HEK293 (cell line): ENCODE measurements at regions not wholly inside any gene's neighbourhood (a gene's known extent, or its start where the extent isn't known, plus 50 kb on each side); places are given as distances from the start of the nearest gene placed in this dataset.

Source experiments
- CTCF ChIA-PET: fragments of 350-600 bp; formaldehyde crosslinking; extraction: SDS; loops from one replicate; lab custom pipeline; 2021; ENCODE audit warnings: antibody characterized with exemption; lab: Yijun Ruan, JAX
- POLR2A ChIA-PET: fragments of 300-600 bp; formaldehyde crosslinking; extraction: SDS; loops from one replicate; lab custom pipeline; 2020; ENCODE audit warnings: antibody characterized with exemption, inconsistent platforms; lab: Yijun Ruan, JAX
- H3K27ac ChIP-seq: fragments of 200-500 bp; sonication (Bioruptor generic); 2 replicates; pipeline ENCODE4 v1.5.1; 2014; ENCODE audit warnings: low read depth, low read length, control low read depth, inconsistent platforms; ENCODE audit errors: extremely low read depth
- H3K36me3 ChIP-seq, 2 experiments: fragments of 200-500 bp in 1 of 2; sonication (Bioruptor generic) in 1 of 2; 1 replicate in 1 of 2; 2 replicates in 1 of 2; pipeline ENCODE4 v1.5.1; 2014 to 2017; ENCODE audit warnings: inconsistent platforms in 2 of 2, low read length in 2 of 2; ENCODE audit not compliant: control insufficient read depth in 2 of 2, insufficient read depth in 1 of 2
- H3K4me1 ChIP-seq: fragments of 200-500 bp; sonication (Bioruptor generic); 2 replicates; pipeline ENCODE4 v1.5.1; 2014; ENCODE audit warnings: mild to moderate bottlenecking, low read length, inconsistent platforms; ENCODE audit not compliant: control insufficient read depth, insufficient read depth
- H3K4me3 ChIP-seq: 2 replicates; pipeline ENCODE4 v1.5.1; 2011; ENCODE audit warnings: low read depth, mild to moderate bottlenecking, control low read depth, low read length, moderate library complexity
- H3K9me3 ChIP-seq: fragments of 200-500 bp; sonication (Bioruptor generic); 2 replicates; pipeline ENCODE4 v1.5.1; 2014; ENCODE audit warnings: low read depth, low read length, inconsistent platforms; ENCODE audit not compliant: control insufficient read depth, insufficient read depth
- HOXD13 ChIP-seq: sonication (generic); formaldehyde crosslinking; IDR thresholded peaks from 2 replicates; pipeline ENCODE4 v1.8.0; 2022; ENCODE audit warnings: missing genetic modification reagents, borderline replicate concordance
- IKZF3 ChIP-seq: fragments of 450-650 bp; IDR thresholded peaks from 2 replicates; pipeline ENCODE4 v1.5.0; 2018; ENCODE audit warnings: missing biosample characterization, mild to moderate bottlenecking, missing genetic modification characterization, moderate library complexity
- KLF10 ChIP-seq: fragments of 450-650 bp; IDR thresholded peaks from 2 replicates; pipeline ENCODE4 v1.5.1; 2018; ENCODE audit warnings: missing biosample characterization, mild to moderate bottlenecking, missing genetic modification characterization
- KLF8 ChIP-seq: fragments of 450-650 bp; formaldehyde crosslinking; IDR thresholded peaks from 2 replicates; pipeline ENCODE4 v1.5.1; 2016; ENCODE audit warnings: missing biosample characterization, missing genetic modification characterization
- REPIN1 ChIP-seq: fragments of 450-650 bp; formaldehyde crosslinking; IDR thresholded peaks from 2 replicates; pipeline ENCODE4 v1.5.1; 2017; ENCODE audit warnings: missing biosample characterization, missing genetic modification characterization, low read depth
- TRIM28 ChIP-seq: IDR thresholded peaks from 2 replicates; pipeline ENCODE4 v1.6.1; 2011; ENCODE audit warnings: low read length, control low read depth, borderline replicate concordance
- ZBTB7A ChIP-seq: fragments of 450-650 bp; formaldehyde crosslinking; IDR thresholded peaks from 2 replicates; pipeline ENCODE4 v1.5.1; 2016; ENCODE audit warnings: low read depth, missing biosample characterization, missing genetic modification characterization
- ZNF112 ChIP-seq: fragments of 450-650 bp; formaldehyde crosslinking; IDR thresholded peaks from 2 replicates; pipeline ENCODE4 v1.5.0; 2017; ENCODE audit warnings: missing biosample characterization, missing genetic modification characterization
- ZNF175 ChIP-seq: fragments of 450-650 bp; formaldehyde crosslinking; IDR thresholded peaks from 2 replicates; pipeline ENCODE4 v1.5.1; 2016; ENCODE audit warnings: missing biosample characterization, missing genetic modification characterization
- ZNF211 ChIP-seq: fragments of 450-650 bp; formaldehyde crosslinking; IDR thresholded peaks from 2 replicates; pipeline ENCODE4 v1.5.1; 2016; ENCODE audit warnings: low read depth, missing biosample characterization, missing genetic modification characterization
- ZNF221 ChIP-seq: fragments of 450-650 bp; formaldehyde crosslinking; IDR thresholded peaks from 2 replicates; pipeline ENCODE4 v1.5.1; 2017; ENCODE audit warnings: missing biosample characterization, missing genetic modification characterization, borderline replicate concordance
- ZNF248 ChIP-seq: fragments of 450-650 bp; formaldehyde crosslinking; IDR thresholded peaks from 2 replicates; pipeline ENCODE4 v1.5.1; 2017; ENCODE audit warnings: missing biosample characterization, missing genetic modification characterization
- ZNF302 ChIP-seq: fragments of 450-650 bp; formaldehyde crosslinking; IDR thresholded peaks from 2 replicates; pipeline ENCODE4 v1.5.1; 2016; ENCODE audit warnings: missing biosample characterization, missing genetic modification characterization, low read depth
- ZNF324 ChIP-seq: fragments of 450-650 bp; formaldehyde crosslinking; IDR thresholded peaks from 2 replicates; pipeline ENCODE4 v1.5.1; 2016; ENCODE audit warnings: missing biosample characterization, missing genetic modification characterization
- ZNF350 ChIP-seq: fragments of 450-650 bp; formaldehyde crosslinking; IDR thresholded peaks from 2 replicates; pipeline ENCODE4 v1.5.0; 2017; ENCODE audit warnings: missing biosample characterization, mild to moderate bottlenecking, missing genetic modification characterization
- ZNF510 ChIP-seq: fragments of 450-650 bp; formaldehyde crosslinking; IDR thresholded peaks from 2 replicates; pipeline ENCODE4 v1.5.1; 2018; ENCODE audit warnings: mild to moderate bottlenecking, missing genetic modification characterization, missing biosample characterization; ENCODE audit not compliant: insufficient replicate concordance
- ZNF530 ChIP-seq: fragments of 450-650 bp; formaldehyde crosslinking; IDR thresholded peaks from 2 replicates; pipeline ENCODE4 v1.5.1; 2016; ENCODE audit warnings: low read depth, missing biosample characterization, missing genetic modification characterization
- ZNF544 ChIP-seq: fragments of 450-650 bp; formaldehyde crosslinking; IDR thresholded peaks from 2 replicates; pipeline ENCODE4 v1.5.0; 2017; ENCODE audit warnings: missing biosample characterization, missing genetic modification characterization
- ZNF677 ChIP-seq: fragments of 450-650 bp; IDR thresholded peaks from 2 replicates; pipeline ENCODE4 v1.5.0; 2018; ENCODE audit warnings: missing biosample characterization, mild to moderate bottlenecking, missing genetic modification characterization, moderate library complexity
- ZNF701 ChIP-seq: fragments of 450-650 bp; formaldehyde crosslinking; IDR thresholded peaks from 2 replicates; pipeline ENCODE4 v1.5.1; 2016; ENCODE audit warnings: missing biosample characterization, missing genetic modification characterization
- ZNF747 ChIP-seq: fragments of 450-650 bp; formaldehyde crosslinking; IDR thresholded peaks from 2 replicates; pipeline ENCODE4 v1.5.1; 2016; ENCODE audit warnings: missing biosample characterization, missing genetic modification characterization
- ZSCAN16 ChIP-seq: fragments of 450-650 bp; formaldehyde crosslinking; IDR thresholded peaks from 2 replicates; pipeline ENCODE4 v1.5.1; 2016; ENCODE audit warnings: missing biosample characterization, missing genetic modification characterization
- ZSCAN23 ChIP-seq: fragments of 450-650 bp; formaldehyde crosslinking; IDR thresholded peaks from 2 replicates; pipeline ENCODE4 v1.5.1; 2016; ENCODE audit warnings: missing biosample characterization, missing genetic modification characterization
- TF ChIP-seq, protein P1 (sequence below): fragments of 450-650 bp; formaldehyde crosslinking; conservative IDR thresholded peaks from 2 replicates; pipeline ENCODE4 v1.5.1; 2016; ENCODE audit warnings: low read depth, missing biosample characterization, missing genetic modification characterization
- TF ChIP-seq, protein P2 (sequence below): fragments of 450-650 bp; formaldehyde crosslinking; IDR thresholded peaks from 2 replicates; pipeline ENCODE4 v1.5.1; 2017; ENCODE audit warnings: missing biosample characterization, missing genetic modification characterization
- TF ChIP-seq, protein P3 (sequence below): fragments of 450-650 bp; formaldehyde crosslinking; conservative IDR thresholded peaks from 2 replicates; pipeline ENCODE4 v1.5.1; 2016; ENCODE audit warnings: low read depth, missing biosample characterization, missing genetic modification characterization
- TF ChIP-seq, protein P4 (sequence below): fragments of 450-650 bp; formaldehyde crosslinking; IDR thresholded peaks from 2 replicates; pipeline ENCODE4 v1.5.1; 2016; ENCODE audit warnings: missing biosample characterization, missing genetic modification characterization

DNA sequence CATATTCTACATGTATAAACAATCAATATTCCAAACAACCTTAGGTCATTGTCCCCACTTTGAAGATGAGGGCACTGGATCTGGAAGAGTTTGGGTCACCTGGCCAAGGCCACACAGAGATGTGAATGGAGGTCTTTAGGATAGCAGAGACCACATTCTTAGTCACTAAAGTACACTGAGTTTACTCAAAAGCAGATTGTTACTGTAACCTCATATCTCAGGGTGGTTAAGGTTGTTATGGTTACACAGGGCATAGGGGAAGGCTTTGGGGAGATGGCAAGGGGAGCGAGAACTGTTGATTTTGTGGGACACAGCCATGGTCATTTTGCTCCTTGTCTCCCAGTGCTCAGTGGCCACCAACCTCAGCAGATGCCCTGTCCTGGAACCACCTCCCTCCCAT is 109.4 kb downstream of the GATA6 start:
- POLR2A ChIA-PET: no interaction called here
- no peaks in the 10 kb centered on the region for H3K4me1 ChIP-seq
- H3K27ac ChIP-seq: no peak overlapping the region
- no peak for TF ChIP-seq ZNF350
- no peak for TF ChIP-seq ZNF530
- TF ChIP-seq HOXD13 (CRISPR knock-in tag): no peak
- no peak for TF ChIP-seq ZNF302 (tag by site-specific recombination)
- TF ChIP-seq ZNF544 (tag by site-specific recombination): no peak
- no peak for TF ChIP-seq ZNF221 (tag by site-specific recombination)
- TF ChIP-seq ZNF324 (tag by site-specific recombination): no peak
- TF ChIP-seq ZNF701 (tag by site-specific recombination): no peak
- TF ChIP-seq ZBTB7A (tag by site-specific recombination): no peak
- TF ChIP-seq ZNF175 (tag by site-specific recombination): no peak
- TF ChIP-seq ZNF747 (tag by site-specific recombination): no peak
- no peak for TF ChIP-seq IKZF3 (tag by site-specific recombination)
- TF ChIP-seq, protein P1, sequence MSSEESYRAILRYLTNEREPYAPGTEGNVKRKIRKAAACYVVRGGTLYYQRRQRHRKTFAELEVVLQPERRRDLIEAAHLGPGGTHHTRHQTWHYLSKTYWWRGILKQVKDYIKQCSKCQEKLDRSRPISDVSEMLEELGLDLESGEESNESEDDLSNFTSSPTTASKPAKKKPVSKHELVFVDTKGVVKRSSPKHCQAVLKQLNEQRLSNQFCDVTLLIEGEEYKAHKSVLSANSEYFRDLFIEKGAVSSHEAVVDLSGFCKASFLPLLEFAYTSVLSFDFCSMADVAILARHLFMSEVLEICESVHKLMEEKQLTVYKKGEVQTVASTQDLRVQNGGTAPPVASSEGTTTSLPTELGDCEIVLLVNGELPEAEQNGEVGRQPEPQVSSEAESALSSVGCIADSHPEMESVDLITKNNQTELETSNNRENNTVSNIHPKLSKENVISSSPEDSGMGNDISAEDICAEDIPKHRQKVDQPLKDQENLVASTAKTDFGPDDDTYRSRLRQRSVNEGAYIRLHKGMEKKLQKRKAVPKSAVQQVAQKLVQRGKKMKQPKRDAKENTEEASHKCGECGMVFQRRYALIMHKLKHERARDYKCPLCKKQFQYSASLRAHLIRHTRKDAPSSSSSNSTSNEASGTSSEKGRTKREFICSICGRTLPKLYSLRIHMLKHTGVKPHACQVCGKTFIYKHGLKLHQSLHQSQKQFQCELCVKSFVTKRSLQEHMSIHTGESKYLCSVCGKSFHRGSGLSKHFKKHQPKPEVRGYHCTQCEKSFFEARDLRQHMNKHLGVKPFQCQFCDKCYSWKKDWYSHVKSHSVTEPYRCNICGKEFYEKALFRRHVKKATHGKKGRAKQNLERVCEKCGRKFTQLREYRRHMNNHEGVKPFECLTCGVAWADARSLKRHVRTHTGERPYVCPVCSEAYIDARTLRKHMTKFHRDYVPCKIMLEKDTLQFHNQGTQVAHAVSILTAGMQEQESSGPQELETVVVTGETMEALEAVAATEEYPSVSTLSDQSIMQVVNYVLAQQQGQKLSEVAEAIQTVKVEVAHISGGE (tag by site-specific recombination): no peak
- TF ChIP-seq ZNF112 (tag by site-specific recombination): no peak
- H3K9me3 ChIP-seq: no peaks in the 10 kb centered on the region
- H3K36me3 ChIP-seq: no peaks in the 10 kb centered on the region
- CTCF ChIA-PET: interaction anchor here (0.6 to 1.7 kb wide), 2 partner anchors 100 to 133 kb away, joined by 4 read pairs; no protein-coding TSS in a partner anchor
- no peak overlapping the region for H3K4me3 ChIP-seq

DNA sequence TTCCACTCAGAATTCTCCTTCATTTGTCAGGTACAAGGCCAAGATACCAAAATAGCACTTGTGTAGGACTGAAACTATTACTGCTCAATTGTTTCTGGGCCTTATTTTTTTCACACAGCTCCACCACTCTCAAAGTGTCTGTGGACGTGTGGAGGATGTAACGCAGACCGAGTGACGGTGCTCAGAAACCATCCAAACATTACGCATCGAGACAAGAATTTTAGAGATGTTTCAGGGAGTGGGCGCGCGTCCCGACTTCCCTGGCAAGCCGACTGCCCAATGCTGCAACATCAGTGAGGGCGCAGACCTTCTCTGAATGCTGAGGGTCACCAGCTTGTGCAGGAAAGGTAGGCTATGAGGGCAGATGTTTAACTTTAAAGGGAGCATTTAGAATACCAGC is 108.4 kb downstream of the GATA6 start:
- H3K36me3 ChIP-seq: no peaks in the 10 kb centered on the region
- H3K4me1 ChIP-seq: no peaks in the 10 kb centered on the region
- ChIA-PET CTCF (interaction anchor here (0.6 kb wide), 2 partner anchors 234 to 349 kb away, joined by 3 to 4 read pairs; no protein-coding TSS in a partner anchor), POLR2A (no interaction called here)
- H3K4me3 ChIP-seq: no peak overlapping the region
- no peak overlapping the region for H3K27ac ChIP-seq
- no peaks in the 10 kb centered on the region for H3K9me3 ChIP-seq
- no peak for TF ChIP-seq ZNF248
- TF ChIP-seq TRIM28: no peak
- TF ChIP-seq, protein P2, sequence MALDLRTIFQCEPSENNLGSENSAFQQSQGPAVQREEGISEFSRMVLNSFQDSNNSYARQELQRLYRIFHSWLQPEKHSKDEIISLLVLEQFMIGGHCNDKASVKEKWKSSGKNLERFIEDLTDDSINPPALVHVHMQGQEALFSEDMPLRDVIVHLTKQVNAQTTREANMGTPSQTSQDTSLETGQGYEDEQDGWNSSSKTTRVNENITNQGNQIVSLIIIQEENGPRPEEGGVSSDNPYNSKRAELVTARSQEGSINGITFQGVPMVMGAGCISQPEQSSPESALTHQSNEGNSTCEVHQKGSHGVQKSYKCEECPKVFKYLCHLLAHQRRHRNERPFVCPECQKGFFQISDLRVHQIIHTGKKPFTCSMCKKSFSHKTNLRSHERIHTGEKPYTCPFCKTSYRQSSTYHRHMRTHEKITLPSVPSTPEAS: no peak
- TF ChIP-seq ZNF677 (tag by site-specific recombination): no peak
- TF ChIP-seq ZSCAN23: no peak
- TF ChIP-seq REPIN1 (tag by site-specific recombination): no peak
- TF ChIP-seq ZNF112 (tag by site-specific recombination): no peak
- TF ChIP-seq, protein P3, sequence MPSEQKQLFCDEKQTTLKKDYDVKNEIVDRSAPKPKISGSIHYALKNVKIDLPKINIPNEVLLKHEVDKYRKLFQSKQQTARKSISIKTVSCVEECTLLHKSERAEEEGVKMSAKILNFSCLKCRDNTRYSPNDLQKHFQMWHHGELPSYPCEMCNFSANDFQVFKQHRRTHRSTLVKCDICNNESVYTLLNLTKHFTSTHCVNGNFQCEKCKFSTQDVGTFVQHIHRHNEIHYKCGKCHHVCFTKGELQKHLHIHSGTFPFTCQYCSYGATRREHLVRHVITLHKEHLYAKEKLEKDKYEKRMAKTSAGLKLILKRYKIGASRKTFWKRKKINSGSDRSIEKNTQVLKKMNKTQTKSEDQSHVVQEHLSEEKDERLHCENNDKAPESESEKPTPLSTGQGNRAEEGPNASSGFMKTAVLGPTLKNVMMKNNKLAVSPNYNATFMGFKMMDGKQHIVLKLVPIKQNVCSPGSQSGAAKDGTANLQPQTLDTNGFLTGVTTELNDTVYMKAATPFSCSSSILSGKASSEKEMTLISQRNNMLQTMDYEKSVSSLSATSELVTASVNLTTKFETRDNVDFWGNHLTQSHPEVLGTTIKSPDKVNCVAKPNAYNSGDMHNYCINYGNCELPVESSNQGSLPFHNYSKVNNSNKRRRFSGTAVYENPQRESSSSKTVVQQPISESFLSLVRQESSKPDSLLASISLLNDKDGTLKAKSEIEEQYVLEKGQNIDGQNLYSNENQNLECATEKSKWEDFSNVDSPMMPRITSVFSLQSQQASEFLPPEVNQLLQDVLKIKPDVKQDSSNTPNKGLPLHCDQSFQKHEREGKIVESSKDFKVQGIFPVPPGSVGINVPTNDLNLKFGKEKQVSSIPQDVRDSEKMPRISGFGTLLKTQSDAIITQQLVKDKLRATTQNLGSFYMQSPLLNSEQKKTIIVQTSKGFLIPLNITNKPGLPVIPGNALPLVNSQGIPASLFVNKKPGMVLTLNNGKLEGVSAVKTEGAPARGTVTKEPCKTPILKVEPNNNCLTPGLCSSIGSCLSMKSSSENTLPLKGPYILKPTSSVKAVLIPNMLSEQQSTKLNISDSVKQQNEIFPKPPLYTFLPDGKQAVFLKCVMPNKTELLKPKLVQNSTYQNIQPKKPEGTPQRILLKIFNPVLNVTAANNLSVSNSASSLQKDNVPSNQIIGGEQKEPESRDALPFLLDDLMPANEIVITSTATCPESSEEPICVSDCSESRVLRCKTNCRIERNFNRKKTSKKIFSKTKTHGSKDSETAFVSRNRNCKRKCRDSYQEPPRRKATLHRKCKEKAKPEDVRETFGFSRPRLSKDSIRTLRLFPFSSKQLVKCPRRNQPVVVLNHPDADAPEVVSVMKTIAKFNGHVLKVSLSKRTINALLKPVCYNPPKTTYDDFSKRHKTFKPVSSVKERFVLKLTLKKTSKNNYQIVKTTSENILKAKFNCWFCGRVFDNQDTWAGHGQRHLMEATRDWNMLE (tag by site-specific recombination): no peak
- TF ChIP-seq ZSCAN16: no peak
- TF ChIP-seq ZNF211 (tag by site-specific recombination): no peak
- no peak for TF ChIP-seq KLF10 (tag by site-specific recombination)
- TF ChIP-seq KLF8: no peak
- TF ChIP-seq, protein P4, sequence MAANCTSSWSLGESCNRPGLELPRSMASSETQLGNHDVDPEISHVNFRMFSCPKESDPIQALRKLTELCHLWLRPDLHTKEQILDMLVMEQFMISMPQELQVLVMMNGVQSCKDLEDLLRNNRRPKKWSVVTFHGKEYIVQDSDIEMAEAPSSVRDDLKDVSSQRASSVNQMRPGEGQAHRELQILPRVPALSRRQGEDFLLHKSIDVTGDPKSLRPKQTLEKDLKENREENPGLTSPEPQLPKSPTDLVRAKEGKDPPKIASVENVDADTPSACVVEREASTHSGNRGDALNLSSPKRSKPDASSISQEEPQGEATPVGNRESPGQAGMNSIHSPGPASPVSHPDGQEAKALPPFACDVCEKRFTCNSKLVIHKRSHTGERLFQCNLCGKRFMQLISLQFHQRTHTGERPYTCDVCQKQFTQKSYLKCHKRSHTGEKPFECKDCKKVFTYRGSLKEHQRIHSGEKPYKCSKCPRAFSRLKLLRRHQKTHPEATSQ: no peak
- no peak for TF ChIP-seq ZNF510 (tag by site-specific recombination)
